DND-41 (cell line): ENCODE measurements at regions not wholly inside any gene's neighbourhood (a gene's known extent, or its start where the extent isn't known, plus 50 kb on each side); places are given as distances from the start of the nearest gene placed in this dataset.

Experiments used
- CTCF ChIP-seq: IDR thresholded peaks from 2 replicates; pipeline ENCODE4 v1.5.1; 2012; ENCODE audit warnings: borderline replicate concordance, low read length, moderate library complexity, mild to moderate bottlenecking; ENCODE audit not compliant: poor library complexity, severe bottlenecking; ENCODE audit errors: extremely low read depth
- EZH2 ChIP-seq: IDR thresholded peaks from 3 replicates; pipeline ENCODE4 v1.6.1; 2012; ENCODE audit warnings: borderline replicate concordance, low read depth, mild to moderate bottlenecking, moderate library complexity, low read length, inconsistent platforms; ENCODE audit not compliant: severe bottlenecking

DNA sequence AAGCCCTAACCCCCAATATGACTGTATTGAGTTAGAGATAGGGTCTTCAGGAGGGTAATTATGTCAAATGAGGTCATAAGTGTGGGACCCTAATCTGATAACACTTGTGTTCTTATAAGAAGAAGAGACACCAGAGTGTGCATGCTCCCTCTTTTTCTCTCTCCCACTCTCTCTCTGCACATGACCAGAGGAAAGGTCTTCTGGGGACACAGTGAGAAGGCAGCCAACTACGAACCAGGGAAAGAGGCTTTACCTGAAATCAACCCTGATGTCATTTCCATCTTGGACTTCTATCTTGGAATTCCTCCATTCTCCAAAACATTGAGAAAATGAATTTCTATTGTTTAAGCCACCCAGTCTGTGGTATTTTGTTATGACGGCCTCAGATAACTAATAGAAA is 97.2 kb upstream of the MAD2L1 start:
- TF ChIP-seq EZH2 = no peak
- no peak for TF ChIP-seq CTCF
